Epithelial cell of esophagus (primary cell): ENCODE measurements at regions not wholly inside any gene's neighbourhood (a gene's known extent, or its start where the extent isn't known, plus 50 kb on each side); places are given as distances from the start of the nearest gene placed in this dataset.
A peak's percentile ranks its signal among the peaks of the same experiment; 100 is the strongest.

ENCODE experiments used
- DNase-seq: peaks from one replicate; pipeline ENCODE4 v3.0.0; 2010; ENCODE audit warnings: low read depth
- H3K4me3 ChIP-seq: 2 replicates; pipeline ENCODE4 v1.5.1; 2011; ENCODE audit warnings: mild to moderate bottlenecking, low read length, control low read depth
- TF ChIP-seq, protein P1 (sequence below): IDR thresholded peaks from 2 replicates; pipeline ENCODE4 v1.5.1; 2011; ENCODE audit warnings: low read depth, mild to moderate bottlenecking, low read length, control low read depth, inconsistent platforms; ENCODE audit not compliant: insufficient read depth; ENCODE audit errors: missing control alignments

- TF ChIP-seq, protein P1, sequence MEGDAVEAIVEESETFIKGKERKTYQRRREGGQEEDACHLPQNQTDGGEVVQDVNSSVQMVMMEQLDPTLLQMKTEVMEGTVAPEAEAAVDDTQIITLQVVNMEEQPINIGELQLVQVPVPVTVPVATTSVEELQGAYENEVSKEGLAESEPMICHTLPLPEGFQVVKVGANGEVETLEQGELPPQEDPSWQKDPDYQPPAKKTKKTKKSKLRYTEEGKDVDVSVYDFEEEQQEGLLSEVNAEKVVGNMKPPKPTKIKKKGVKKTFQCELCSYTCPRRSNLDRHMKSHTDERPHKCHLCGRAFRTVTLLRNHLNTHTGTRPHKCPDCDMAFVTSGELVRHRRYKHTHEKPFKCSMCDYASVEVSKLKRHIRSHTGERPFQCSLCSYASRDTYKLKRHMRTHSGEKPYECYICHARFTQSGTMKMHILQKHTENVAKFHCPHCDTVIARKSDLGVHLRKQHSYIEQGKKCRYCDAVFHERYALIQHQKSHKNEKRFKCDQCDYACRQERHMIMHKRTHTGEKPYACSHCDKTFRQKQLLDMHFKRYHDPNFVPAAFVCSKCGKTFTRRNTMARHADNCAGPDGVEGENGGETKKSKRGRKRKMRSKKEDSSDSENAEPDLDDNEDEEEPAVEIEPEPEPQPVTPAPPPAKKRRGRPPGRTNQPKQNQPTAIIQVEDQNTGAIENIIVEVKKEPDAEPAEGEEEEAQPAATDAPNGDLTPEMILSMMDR = no peak
- peak; percentile 79 for DNase-seq
- H3K4me3 ChIP-seq = no peak overlapping the region
Observed at GRCh38 chr7:109261781-109262180, 692.1 kb downstream of the DNAJB9 start.

GRCh38 chr7:109266610-109267009 is 696.9 kb downstream of the DNAJB9 start:
- no peak for DNase-seq
- TF ChIP-seq, protein P1 = no peak
- H3K4me3 ChIP-seq = no peak overlapping the region

DNA sequence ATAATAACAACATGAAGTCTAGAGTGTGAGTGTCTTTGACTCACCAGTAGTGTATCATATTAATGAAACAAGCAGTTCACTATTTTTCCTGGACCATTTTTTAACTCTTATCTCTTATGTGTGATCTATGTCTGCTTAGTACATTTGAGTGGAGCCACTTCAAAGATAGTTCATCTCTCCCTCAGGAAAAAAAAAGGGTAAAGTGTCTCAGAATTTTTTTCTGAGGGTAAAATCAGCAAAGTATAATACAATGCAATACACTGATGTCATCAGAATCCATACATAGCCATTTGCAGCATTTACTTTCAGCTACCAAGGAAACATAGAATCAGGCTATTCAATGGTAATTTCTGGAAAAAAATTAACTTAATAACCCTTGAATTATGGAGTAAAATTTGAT is 706.7 kb downstream of the DNAJB9 start:
- no peak overlapping the region for H3K4me3 ChIP-seq
- DNase-seq = no peak
- TF ChIP-seq, protein P1 = no peak

GRCh38 chr7:109282726-109283125 is 713.1 kb downstream of the DNAJB9 start:
- TF ChIP-seq, protein P1 = no peak
- no peak overlapping the region for H3K4me3 ChIP-seq
- DNase-seq = no peak

DNA sequence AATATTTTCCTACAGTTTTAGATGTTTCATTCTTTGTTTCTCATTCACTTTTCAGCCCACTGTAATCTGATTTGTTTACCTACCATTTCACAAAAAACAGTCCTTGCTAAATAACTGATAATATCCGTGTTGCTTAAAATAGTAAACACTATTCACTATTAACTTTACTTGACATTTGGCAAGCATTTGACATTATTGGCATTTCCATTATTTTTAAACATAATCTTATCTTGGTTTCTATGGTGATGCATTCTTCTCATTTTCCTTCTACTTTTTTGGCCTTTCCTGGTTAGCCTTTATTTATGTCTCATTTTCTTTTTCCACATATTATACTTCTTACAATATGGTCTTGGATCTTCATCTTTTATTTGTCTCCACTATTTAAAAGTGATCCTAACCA is 715.3 kb downstream of the DNAJB9 start:
- TF ChIP-seq, protein P1 = no peak
- no peak overlapping the region for H3K4me3 ChIP-seq
- DNase-seq = no peak

DNA sequence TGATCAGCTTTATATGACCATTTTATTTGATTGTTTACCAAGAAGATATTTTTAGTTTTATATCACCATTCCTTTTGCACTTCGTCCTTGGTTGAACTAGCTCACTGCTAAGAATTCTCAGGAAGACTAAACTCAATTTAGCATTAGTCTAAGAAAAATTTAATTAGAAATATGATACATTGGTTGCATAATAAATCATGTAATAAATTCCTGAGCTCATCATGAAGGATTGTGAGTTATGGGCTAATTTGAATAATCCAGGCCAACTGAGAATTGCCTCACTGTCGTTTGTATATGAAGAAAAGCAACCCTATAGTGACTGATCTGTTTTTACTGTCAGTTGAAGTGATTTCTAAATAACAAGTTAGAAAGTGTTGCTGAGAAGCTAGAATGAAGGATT is 725.5 kb downstream of the DNAJB9 start:
- DNase-seq = no peak
- TF ChIP-seq, protein P1 = no peak
- no peak overlapping the region for H3K4me3 ChIP-seq

- no peak overlapping the region for H3K4me3 ChIP-seq
- TF ChIP-seq, protein P1 = no peak
- no peak for DNase-seq
Observed at GRCh38 chr7:109308816-109309215, 739.1 kb downstream of the DNAJB9 start.
